Stimulated activated CD4-positive, alpha-beta T cell treated with anti-CD3 and anti-CD28 coated beads, Interleukin-12 subunit alpha, Interleukin-12 subunit beta, amount 100 ng/mL, for 48 hours (primary cell): ENCODE measurements at regions not wholly inside any gene's neighbourhood (a gene's known extent, or its start where the extent isn't known, plus 50 kb on each side); places are given as distances from the start of the nearest gene placed in this dataset.

Experiments
- DNase-seq, 3 donors: peaks; one replicate each; pipeline ENCODE4 v3.0.0-alpha.2; 2020; ENCODE audit warnings: low read depth in 2 of 3, low spot score in 1 of 3

GRCh38 chr9:90420768-90421513 lies 221.7 kb downstream of the DIRAS2 start:
- DNase-seq: no peak

- no peak for DNase-seq
Observed at GRCh38 chr9:90421786-90422185, 220.8 kb downstream of the DIRAS2 start.

DNA sequence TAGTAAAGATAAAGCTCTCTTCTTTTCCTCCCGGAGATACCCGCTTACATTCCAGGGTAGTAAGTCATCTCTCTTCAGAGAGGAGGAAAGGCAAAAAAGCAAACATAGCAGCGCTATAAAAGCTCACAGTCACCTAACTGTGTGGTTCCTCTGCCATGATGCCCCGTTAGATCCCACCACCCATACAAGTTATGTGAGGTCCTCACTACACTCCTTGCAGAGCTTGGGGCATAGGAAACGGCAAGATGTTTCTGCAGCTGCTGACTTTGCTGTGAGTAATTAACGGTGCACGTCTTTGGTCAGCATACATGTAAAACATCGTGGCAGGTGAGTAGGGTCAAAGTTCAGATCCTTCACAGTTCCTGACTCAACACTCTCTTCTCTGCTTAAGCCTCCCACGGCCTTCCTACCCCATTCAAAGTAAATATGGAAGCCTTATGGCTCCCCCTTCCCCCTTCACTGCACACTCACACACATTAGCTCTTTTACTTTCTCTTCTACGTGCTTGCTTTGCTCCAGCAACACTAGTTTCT lies 218.9 kb downstream of the DIRAS2 start:
- no peak for DNase-seq

- no peak for DNase-seq
Observed at GRCh38 chr9:90428517-90428916, 214.1 kb downstream of the DIRAS2 start.

DNA sequence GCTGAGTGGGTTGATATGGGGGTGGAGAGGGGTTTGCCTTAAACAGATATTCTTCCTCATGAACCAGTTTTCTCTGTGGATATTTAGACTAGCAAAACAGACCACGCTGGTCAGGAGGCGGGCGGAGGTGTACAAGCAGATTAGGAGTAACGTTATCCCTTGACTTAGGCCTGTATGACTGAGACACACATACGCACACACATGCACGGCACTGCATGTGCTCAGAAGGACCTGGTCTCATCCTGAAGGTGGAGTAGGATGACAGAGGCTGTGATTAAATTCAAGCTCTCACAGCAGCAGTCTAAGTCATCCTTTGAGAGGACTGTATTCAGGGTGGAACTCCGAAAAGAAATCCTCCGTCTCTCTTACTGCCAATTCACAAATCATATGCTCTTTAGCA lies 209.7 kb downstream of the DIRAS2 start:
- no peak for DNase-seq

DNA sequence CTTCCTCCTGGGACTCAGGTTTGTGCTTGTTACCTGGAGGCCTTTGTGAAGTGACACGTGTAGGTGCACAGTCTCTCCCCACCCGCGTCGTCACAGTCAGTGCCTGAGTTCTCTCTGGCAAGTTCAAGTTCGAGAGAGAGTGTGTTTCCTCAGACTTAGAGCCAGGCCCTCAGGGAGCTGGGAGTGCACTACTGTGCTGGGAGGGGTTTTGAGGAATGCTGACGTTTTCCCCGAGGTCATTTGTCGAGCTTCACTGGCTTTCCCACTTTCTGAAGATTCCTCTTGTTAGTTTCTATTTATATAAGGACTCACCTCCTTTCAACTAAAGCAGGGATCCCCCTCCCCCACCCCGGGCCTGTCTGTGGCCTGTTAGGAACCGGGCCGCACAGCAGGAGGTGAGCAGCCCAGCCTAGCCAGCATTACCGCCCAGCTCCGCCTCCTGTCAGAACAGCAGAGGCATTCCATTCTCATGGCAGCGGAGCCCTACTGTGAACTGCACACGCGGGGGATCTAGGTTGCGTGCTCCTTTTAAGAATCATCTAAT lies 209.2 kb downstream of the DIRAS2 start:
- DNase-seq: no peak

DNA sequence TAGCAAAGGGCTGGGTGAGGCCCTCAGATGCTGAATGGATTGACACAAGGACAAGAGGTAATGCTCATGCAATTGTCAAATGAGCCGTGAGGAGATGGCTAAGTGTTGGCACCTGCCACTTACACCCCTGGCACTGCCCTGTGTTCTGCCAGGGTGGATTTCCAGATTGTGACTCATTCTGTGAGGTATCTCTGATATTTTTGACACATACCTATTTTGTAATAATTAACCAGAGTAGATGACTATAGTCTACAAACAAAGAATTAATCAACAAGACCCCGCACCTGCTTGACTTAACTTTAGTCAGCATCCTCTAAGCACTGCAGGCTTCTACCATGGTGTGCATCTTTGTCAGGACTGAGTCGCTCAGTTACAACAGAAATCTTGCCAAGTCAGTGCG lies 200.8 kb downstream of the DIRAS2 start:
- no peak for DNase-seq

- no peak for DNase-seq
Observed at GRCh38 chr9:90442723-90443122, 199.9 kb downstream of the DIRAS2 start.

GRCh38 chr9:90444609-90445204 lies 197.9 kb downstream of the DIRAS2 start:
- DNase-seq: no peak

- no peak for DNase-seq
Observed at GRCh38 chr9:90445391-90445790, 197.2 kb downstream of the DIRAS2 start.

GRCh38 chr9:90446200-90446948 lies 196.2 kb downstream of the DIRAS2 start:
- no peak for DNase-seq

DNA sequence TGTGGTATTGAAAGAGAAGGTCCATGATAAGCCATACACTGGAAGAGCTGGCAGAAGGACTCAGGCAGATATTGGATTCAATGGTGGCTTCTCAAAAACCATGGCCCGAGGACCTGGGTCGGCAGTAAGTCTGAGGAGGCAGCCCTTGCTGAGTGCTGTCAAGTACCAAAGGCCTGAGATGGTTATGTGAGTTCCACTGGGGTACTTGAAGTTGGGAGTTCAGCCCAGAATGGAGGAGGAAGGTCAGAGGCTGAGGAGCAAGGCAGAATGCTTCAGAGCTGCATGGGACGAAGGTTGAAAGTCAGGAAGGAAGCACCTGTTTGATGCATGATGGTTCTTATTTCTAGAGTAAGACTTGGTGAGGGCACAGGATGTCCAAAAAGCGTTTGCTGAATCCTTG lies 194.9 kb downstream of the DIRAS2 start:
- no peak for DNase-seq

GRCh38 chr9:90449213-90449925 lies 193.3 kb downstream of the DIRAS2 start:
- no peak for DNase-seq

- DNase-seq: no peak
Observed at GRCh38 chr9:90451804-90452203, 190.8 kb downstream of the DIRAS2 start.

DNA sequence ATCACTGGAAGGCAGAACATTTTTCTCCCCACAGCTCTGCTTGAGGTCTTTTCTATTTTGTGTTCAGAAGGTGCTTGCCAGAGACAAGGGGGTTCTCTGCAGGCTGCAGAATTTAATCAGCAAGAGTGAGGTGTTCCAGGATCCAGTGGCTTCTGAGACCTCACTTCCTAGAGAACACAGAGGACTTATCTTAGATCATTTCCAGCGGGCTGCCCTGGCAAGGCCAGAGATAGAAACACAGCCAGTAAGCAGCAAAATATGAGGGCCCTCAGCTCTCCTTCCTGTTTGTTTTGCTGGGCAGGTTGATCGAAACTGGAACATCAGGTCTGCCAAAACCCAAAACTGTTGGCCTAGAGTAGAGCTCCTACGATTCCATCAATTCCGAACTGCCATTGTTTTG lies 187.3 kb downstream of the DIRAS2 start:
- no peak for DNase-seq

GRCh38 chr9:90457386-90458190 lies 185.0 kb downstream of the DIRAS2 start:
- no peak for DNase-seq

DNA sequence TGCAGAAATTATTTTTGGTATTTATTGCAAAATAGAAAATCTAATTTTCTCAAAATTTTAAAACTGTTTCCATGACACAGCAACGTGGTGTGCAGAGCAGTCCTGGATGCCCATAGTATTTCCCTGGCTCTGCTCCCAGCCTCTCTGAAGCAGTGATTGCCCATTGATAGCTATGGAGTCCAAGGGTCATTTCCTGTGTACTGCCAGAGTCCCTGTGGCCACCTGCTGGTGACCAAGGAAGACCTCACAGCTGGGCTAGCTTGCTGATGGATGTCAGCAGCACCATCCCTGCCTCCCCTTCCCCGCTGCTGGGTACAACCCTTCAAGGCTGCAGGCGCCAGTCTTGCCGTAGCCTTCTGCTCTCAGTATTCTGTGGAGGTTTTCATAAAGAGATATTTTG lies 184.1 kb downstream of the DIRAS2 start:
- DNase-seq: no peak

- no peak for DNase-seq
Observed at GRCh38 chr9:90459321-90459720, 183.3 kb downstream of the DIRAS2 start.

DNA sequence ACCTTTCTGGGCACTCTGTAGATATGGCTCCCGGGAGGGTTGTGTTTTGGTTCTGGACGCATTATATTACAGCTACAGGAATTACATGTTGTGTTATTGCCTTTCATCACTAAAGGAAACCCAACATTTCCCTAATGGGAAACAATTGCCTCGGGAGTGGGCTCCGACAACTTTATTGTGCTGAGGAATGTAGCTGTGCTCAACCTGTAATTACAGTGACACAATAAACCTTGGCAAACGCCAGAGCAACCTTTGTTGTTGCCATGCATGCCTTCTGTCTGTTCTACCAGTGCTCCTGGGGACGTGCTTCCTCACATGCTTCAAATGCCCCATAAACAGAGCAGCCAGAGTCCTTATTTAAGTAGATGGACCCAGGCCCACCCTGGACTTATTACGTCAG lies 182.4 kb downstream of the DIRAS2 start:
- no peak for DNase-seq

GRCh38 chr9:90464978-90465377 lies 177.6 kb downstream of the DIRAS2 start:
- no peak for DNase-seq
